Ovary (tissue), 7 donors: ENCODE measurements at regions not wholly inside any gene's neighbourhood (a gene's known extent, or its start where the extent isn't known, plus 50 kb on each side); places are given as distances from the start of the nearest gene placed in this dataset.

Experiments used
- DNase-seq, 5 donors: peaks; one replicate each; pipeline ENCODE4 v3.0.0-alpha.2; 2019 to 2020
- H3K27ac ChIP-seq, 2 donors: fragments of 200-600 bp; one replicate each; pipeline versions ENCODE4 v1.5.1 to v1.8.0; 2019 to 2022
- H3K27me3 ChIP-seq: fragments of 200-600 bp; one replicate; pipeline ENCODE4 v1.8.0; 2022
- H3K36me3 ChIP-seq: fragments of 200-600 bp; sonication (generic); one replicate; pipeline ENCODE4 v1.5.1; 2019
- H3K4me1 ChIP-seq: one replicate; pipeline ENCODE4 v1.8.1; 2013; ENCODE audit warnings: mild to moderate bottlenecking, moderate library complexity; ENCODE audit not compliant: insufficient read depth
- H3K4me3 ChIP-seq: fragments of 200-600 bp; sonication (generic); one replicate; pipeline ENCODE4 v1.5.1; 2017
- H3K9me3 ChIP-seq, 2 donors: fragments of 200-600 bp in 1 of 2; sonication (generic) in 1 of 2; one replicate each; pipeline versions ENCODE4 v1.5.1 to v1.8.1; 2013 to 2019; ENCODE audit warnings: mild to moderate bottlenecking in 1 of 2, moderate library complexity in 1 of 2
- EP300 ChIP-seq: sonication (generic); formaldehyde crosslinking; IDR thresholded peaks from one replicate; pipeline ENCODE4 v1.6.1; 2017; ENCODE audit warnings: antibody characterized with exemption
- POLR2A ChIP-seq: fragments of 450-650 bp; IDR thresholded peaks from one replicate; pipeline ENCODE4 v1.6.1; 2017; ENCODE audit warnings: antibody characterized with exemption, mild to moderate bottlenecking, moderate library complexity
- WGBS, 3 donors: extraction: QIAGEN DNeasy Blood & Tissue Kit in 1 of 3; methylation state at CpG; one replicate each; pipeline versions ENCODE4 v1.1.5 to v1.1.7; 2013 to 2017; 5-methylcytosine and 5-hydroxymethylcytosine counted together
- intact Hi-C, 4 donors: fragments of 100-400 bp; cut with DNase I; formaldehyde crosslinking; loops; one replicate each; pipeline versions ENCODE4 v1.11.0 to v1.15.1; 2022 to 2023
- TF ChIP-seq, protein P1 (sequence below), 3 donors: fragments of 450-650 bp in 2 of 3; fragments of 200-600 bp in 1 of 3; IDR thresholded peaks; one replicate each; pipeline versions ENCODE4 v1.5.1 to v1.8.0; 2016 to 2022; ENCODE audit warnings: antibody characterized with exemption in 3 of 3, mild to moderate bottlenecking in 1 of 3
- donor health status: DM: no; HTN: no; CAD: no; lungs with moderate emphysema.
- donor health status: DM: no; HTN: no; CAD: no.
- donor health status: Bipolar disorder and iron deficiency.
- donor health status: DM: no; HTN: no; CAD: no.
- donor health status: DM: yes; HTN: yes; CAD: no.

DNA sequence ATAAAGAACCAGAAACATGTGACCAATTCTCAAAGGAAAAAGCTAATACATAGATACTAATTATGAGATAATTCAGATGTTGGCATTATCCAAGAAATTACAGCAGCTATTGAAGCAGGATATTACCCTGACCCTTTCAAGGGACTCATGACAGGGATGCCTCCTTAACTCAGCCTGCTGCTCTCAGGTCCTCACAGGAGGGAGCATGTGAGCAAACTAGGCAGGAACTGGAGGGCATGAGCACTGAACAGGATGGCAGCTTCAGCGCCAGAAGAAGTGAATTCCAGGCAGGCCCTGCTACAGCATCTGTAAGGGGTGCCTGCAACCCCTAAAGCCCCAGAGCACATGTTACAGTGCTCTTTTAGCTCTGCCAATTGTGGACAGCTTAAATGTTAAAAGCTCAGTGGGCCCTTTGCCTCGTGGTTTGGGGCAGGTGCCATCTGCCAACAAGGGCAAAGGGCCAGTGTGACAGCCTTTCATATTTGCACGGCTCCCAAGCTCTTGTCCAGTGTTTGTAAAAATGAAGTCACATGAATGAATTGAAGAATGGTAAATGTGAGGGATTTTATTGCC, 464.7 kb upstream of the COX7C start:
- Histone ChIP-seq H3K36me3 (no peaks in the 10 kb centered on the region), H3K9me3 (no peaks in the 10 kb centered on the region), H3K4me3 (no peak overlapping the region), H3K27me3 (no peaks in the 10 kb centered on the region), H3K4me1 (no peaks in the 10 kb centered on the region), H3K27ac (no peak overlapping the region)
- DNase-seq, result no peak
- TF ChIP-seq, protein P1, sequence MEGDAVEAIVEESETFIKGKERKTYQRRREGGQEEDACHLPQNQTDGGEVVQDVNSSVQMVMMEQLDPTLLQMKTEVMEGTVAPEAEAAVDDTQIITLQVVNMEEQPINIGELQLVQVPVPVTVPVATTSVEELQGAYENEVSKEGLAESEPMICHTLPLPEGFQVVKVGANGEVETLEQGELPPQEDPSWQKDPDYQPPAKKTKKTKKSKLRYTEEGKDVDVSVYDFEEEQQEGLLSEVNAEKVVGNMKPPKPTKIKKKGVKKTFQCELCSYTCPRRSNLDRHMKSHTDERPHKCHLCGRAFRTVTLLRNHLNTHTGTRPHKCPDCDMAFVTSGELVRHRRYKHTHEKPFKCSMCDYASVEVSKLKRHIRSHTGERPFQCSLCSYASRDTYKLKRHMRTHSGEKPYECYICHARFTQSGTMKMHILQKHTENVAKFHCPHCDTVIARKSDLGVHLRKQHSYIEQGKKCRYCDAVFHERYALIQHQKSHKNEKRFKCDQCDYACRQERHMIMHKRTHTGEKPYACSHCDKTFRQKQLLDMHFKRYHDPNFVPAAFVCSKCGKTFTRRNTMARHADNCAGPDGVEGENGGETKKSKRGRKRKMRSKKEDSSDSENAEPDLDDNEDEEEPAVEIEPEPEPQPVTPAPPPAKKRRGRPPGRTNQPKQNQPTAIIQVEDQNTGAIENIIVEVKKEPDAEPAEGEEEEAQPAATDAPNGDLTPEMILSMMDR (IDR thresholded peaks at IDR 0.05), result no peak
- TF ChIP-seq EP300 (no peak), POLR2A (no peak)
- intact Hi-C loops, result no loop called here
- WGBS, 3 donors, result 74 to 86% (median 85%) methylated on average over 3 of the region's 3 CpGs

DNA sequence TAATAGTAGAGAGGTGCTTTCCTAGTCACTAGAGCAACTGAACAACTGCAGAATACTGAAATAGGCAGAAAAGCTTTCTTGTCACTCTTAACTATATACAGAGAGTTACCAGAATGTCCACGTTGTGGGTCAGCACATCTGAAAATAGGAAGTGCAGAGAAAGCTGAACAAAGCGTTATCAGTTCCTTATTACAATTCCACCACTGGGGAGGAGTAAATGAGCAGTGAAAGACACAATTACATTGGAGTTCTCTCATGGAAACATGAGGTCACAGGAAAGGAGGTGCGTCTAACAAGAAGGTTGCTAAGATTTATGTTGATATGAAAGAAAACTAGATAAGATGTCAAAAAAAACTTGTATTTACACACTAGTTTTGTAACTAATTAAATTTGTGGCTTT, 461.9 kb upstream of the COX7C start:
- no peaks in the 10 kb centered on the region for H3K27me3 ChIP-seq
- no peak overlapping the region for H3K4me3 ChIP-seq
- no peak overlapping the region for H3K27ac ChIP-seq
- intact Hi-C loops, result no loop called here
- H3K9me3 ChIP-seq, result no peaks in the 10 kb centered on the region
- H3K4me1 ChIP-seq, result no peaks in the 10 kb centered on the region
- H3K36me3 ChIP-seq, result no peaks in the 10 kb centered on the region
- 21 to 44% (median 41%) methylated on average over 3 of the region's 3 CpGs for WGBS, 3 donors
- DNase-seq, result no peak
- TF ChIP-seq, protein P1 (IDR thresholded peaks at IDR 0.05), result no peak
- no peak for TF ChIP-seq POLR2A
- TF ChIP-seq EP300, result no peak

DNA sequence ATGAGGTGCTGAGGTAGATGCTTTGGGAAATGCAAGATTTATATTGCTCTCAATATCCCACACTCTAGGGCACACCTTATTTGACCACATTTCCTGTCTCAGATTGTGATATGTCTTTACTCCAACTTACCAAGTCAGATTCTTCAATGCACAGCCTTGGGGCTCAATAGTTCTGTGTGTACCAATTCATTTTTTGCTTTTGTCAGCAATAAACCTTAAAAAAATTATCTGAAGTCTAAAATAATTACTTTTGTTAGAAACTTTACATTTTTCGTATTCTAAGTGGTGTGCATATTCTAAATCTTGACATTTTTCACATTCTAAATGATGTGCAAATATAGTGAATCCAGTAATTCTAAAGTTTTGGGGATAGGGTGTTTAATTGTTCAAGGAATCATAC, 447.5 kb upstream of the COX7C start:
- TF ChIP-seq POLR2A (no peak), EP300 (no peak)
- TF ChIP-seq, protein P1 (IDR thresholded peaks at IDR 0.05), result no peak
- H3K27me3 ChIP-seq, result no peaks in the 10 kb centered on the region
- intact Hi-C loops, result no loop called here
- no peak overlapping the region for H3K27ac ChIP-seq
- no peaks in the 10 kb centered on the region for H3K36me3 ChIP-seq
- WGBS, 3 donors, result 84 to 95% (median 93%) methylated on average over 1 of the region's 1 CpG
- H3K9me3 ChIP-seq, result no peaks in the 10 kb centered on the region
- no peaks in the 10 kb centered on the region for H3K4me1 ChIP-seq
- DNase-seq, result no peak
- no peak overlapping the region for H3K4me3 ChIP-seq

DNA sequence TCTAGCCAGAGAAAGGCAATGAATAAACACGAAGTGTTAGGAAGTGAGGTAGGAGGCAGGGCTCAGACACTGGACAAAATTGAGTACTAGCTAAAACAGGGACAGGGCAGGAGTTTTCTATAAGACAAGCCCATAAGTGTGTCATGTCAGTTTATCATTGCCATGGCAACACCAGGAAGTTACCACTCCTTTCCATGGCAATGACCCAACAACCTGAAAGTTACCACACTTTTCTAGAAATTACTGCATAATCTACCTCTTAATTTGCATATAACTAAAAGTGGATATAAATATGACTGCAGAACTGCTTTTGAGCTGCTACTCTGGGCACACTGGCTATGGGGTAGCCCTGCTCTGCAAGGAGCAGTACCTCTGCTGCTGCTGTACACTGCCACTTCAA, 442.5 kb upstream of the COX7C start:
- Histone ChIP-seq H3K36me3 (no peaks in the 10 kb centered on the region), H3K4me1 (no peaks in the 10 kb centered on the region), H3K9me3 (no peaks in the 10 kb centered on the region), H3K27ac (no peak overlapping the region), H3K4me3 (no peak overlapping the region), H3K27me3 (no peaks in the 10 kb centered on the region)
- no peak for DNase-seq
- 72 to 82% (median 80%) methylated on average over 1 of the region's 1 CpG for WGBS, 3 donors
- intact Hi-C loops, result no loop called here
- no peak for TF ChIP-seq EP300
- TF ChIP-seq POLR2A, result no peak
- TF ChIP-seq, protein P1 (IDR thresholded peaks at IDR 0.05), result no peak
